ENCODE measurements at regions not wholly inside any gene's neighbourhood (a gene's known extent, or its start where the extent isn't known, plus 50 kb on each side); places are given as distances from the start of the nearest gene placed in this dataset.

GRCh38 chr10:131762789-131763696 lies 137.8 kb upstream of the PPP2R2D start:
- no peak overlapping the region for H3K4me3 ChIP-seq (ENCODE audit: low read depth, low read length)
- POLR2A ChIA-PET = no interaction called here
- TF ChIP-seq, protein P1, sequence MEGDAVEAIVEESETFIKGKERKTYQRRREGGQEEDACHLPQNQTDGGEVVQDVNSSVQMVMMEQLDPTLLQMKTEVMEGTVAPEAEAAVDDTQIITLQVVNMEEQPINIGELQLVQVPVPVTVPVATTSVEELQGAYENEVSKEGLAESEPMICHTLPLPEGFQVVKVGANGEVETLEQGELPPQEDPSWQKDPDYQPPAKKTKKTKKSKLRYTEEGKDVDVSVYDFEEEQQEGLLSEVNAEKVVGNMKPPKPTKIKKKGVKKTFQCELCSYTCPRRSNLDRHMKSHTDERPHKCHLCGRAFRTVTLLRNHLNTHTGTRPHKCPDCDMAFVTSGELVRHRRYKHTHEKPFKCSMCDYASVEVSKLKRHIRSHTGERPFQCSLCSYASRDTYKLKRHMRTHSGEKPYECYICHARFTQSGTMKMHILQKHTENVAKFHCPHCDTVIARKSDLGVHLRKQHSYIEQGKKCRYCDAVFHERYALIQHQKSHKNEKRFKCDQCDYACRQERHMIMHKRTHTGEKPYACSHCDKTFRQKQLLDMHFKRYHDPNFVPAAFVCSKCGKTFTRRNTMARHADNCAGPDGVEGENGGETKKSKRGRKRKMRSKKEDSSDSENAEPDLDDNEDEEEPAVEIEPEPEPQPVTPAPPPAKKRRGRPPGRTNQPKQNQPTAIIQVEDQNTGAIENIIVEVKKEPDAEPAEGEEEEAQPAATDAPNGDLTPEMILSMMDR (IDR thresholded peaks at IDR 0.05; ENCODE audit: insufficient read depth, low read length, missing control alignments) = no peak
- DNase-seq (ENCODE audit: low read depth, low spot score) = no peak
- CTCF ChIA-PET = no interaction called here

DNA sequence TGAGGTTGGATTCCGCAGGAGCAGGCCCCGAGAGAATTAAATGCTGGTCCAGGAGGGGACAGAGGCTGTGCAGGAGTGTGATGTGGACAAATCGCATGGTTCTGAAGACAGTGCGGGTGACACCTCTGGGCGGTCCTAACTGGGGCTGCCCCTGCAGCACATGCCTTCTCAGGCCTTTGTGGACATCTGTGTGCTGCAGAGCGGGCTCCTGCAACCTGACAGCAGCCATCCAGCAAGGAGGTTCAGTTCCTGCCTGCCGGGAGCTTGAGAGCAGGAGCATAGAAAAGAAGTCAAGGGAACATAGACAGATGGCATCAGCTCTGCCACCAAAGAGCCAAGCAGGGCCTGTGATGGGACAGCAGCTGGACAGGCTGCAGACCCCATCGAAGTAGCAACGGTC lies 135.9 kb upstream of the PPP2R2D start:
- no peak overlapping the region for H3K4me3 ChIP-seq (ENCODE audit: low read depth, low read length)
- ChIA-PET CTCF (no interaction called here), POLR2A (no interaction called here)
- no peak for DNase-seq (ENCODE audit: low read depth, low spot score)
- TF ChIP-seq, protein P1 (IDR thresholded peaks at IDR 0.05; ENCODE audit: insufficient read depth, low read length, missing control alignments) = no peak

DNA sequence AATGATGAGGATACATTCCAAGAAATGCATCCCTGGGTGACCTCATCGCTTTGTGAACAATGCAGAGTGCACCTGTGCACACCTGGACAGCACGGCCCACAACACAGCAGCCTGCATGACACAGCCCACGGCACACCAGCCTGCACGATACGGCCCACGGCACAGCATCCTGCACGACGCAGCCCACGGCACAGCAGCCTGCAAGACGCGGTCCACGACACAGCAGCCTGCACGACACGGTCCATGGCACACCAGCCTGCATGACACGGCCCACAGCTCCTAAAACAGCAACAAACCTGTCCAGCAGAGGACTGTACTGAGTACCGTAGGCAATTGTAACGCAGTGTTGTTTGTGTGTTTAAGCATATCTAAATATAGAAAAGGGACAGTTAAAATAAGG lies 134.7 kb upstream of the PPP2R2D start:
- DNase-seq (ENCODE audit: low read depth, low spot score) = no peak

GRCh38 chr10:131767716-131768115 lies 133.1 kb upstream of the PPP2R2D start:
- ChIA-PET CTCF (no interaction called here), POLR2A (no interaction called here)
- H3K4me3 ChIP-seq (ENCODE audit: low read depth, low read length) = no peak overlapping the region
- TF ChIP-seq, protein P1 (IDR thresholded peaks at IDR 0.05; ENCODE audit: insufficient read depth, low read length, missing control alignments) = no peak
- no peak for DNase-seq (ENCODE audit: low read depth, low spot score)

More for the DNA sequence above, 134.7 kb upstream of the PPP2R2D start:
- no peak overlapping the region for H3K4me3 ChIP-seq (ENCODE audit: low read depth, low read length)
- TF ChIP-seq, protein P1 (IDR thresholded peaks at IDR 0.05; ENCODE audit: insufficient read depth, low read length, missing control alignments) = no peak
- ChIA-PET POLR2A (no interaction called here), CTCF (no interaction called here)

DNA sequence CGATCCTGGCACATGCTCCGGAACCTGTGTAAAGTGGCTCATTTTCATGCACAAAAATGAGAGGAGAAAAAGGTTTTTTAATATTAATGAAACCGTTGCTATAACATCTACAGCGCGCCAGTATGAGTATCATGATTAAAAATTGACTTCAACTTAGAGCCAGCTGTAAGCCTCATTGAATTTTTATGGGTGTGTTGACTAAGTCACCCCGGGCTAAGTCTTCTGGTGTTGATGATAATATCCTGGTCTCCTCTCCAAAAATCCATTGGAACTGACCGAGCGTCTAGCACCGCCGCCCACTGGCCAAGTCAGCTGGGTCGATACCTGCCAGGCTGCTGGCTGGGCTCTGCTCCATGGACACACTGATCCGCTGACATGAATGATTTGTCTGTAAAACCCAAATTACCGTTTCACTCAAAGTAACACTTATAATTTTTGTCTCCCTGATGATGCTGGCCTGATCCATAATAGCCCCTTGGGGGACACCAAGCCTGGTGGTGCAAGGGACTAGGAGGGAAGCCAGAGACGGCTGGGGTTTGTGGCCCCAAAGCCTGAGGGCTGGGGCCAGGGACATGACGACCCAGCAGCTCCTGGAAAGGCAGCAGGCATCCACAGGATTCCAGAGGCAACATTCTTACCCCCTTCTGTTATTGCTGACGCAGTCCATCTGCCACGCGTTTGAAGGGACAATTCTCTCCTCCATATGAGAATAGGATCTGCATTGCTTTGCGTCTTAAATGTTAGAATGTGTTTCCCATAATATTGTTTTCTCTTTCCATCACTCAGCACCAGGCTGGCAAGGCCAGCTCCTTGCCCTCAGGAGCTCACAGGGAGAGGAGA lies 131.0 kb upstream of the PPP2R2D start:
- DNase-seq (ENCODE audit: low read depth, low spot score) = no peak
- TF ChIP-seq, protein P1 (IDR thresholded peaks at IDR 0.05; ENCODE audit: insufficient read depth, low read length, missing control alignments) = no peak
- POLR2A ChIA-PET = no interaction called here
- no peak overlapping the region for H3K4me3 ChIP-seq (ENCODE audit: low read depth, low read length)
- CTCF ChIA-PET = no interaction called here
